GM23338 (cell line): ENCODE measurements at regions not wholly inside any gene's neighbourhood (a gene's known extent, or its start where the extent isn't known, plus 50 kb on each side); places are given as distances from the start of the nearest gene placed in this dataset.

Experiments used
- CREB1 ChIP-seq: fragments of 250-450 bp; sonication (Bioruptor Pico); IDR thresholded peaks from 2 replicates; pipeline ENCODE4 v1.5.0; 2020; ENCODE audit warnings: low read depth, mild to moderate bottlenecking, moderate library complexity
- EZH2 ChIP-seq: fragments of 200-600 bp; sonication (generic); IDR thresholded peaks from one replicate; pipeline ENCODE4 v1.8.0; 2017; ENCODE audit warnings: antibody characterized with exemption, mild to moderate bottlenecking, low read depth; ENCODE audit not compliant: unreplicated experiment
- EZH2phosphoT487 ChIP-seq: fragments of 200-600 bp; sonication (generic); IDR thresholded peaks from one replicate; pipeline ENCODE4 v1.8.1; 2018; ENCODE audit warnings: antibody characterized with exemption; ENCODE audit not compliant: unreplicated experiment
- JUNB ChIP-seq: IDR thresholded peaks from one replicate; pipeline ENCODE4 v1.6.1; 2016; ENCODE audit warnings: antibody characterized with exemption; ENCODE audit not compliant: unreplicated experiment
- NANOG ChIP-seq: IDR thresholded peaks from 2 replicates; pipeline ENCODE4 v1.6.1; 2016; ENCODE audit warnings: antibody characterized with exemption, borderline replicate concordance
- POLR2AphosphoS5 ChIP-seq: IDR thresholded peaks from 2 replicates; pipeline ENCODE4 v1.6.1; 2016; ENCODE audit warnings: antibody characterized with exemption, low read depth
- TF ChIP-seq, protein P1 (sequence below), 2 experiments: fragments of 200-600 bp in 1 of 2; sonication (generic) in 1 of 2; conservative IDR thresholded peaks; 2 replicates each; pipeline versions ENCODE4 v1.5.1 to v1.6.1; 2016 to 2017; ENCODE audit warnings: antibody characterized with exemption in 2 of 2, low read depth in 2 of 2, mild to moderate bottlenecking in 2 of 2, moderate library complexity in 1 of 2
- TF ChIP-seq, protein P2 (sequence below): IDR thresholded peaks from one replicate; pipeline ENCODE4 v1.6.1; 2018; ENCODE audit warnings: antibody characterized with exemption; ENCODE audit not compliant: unreplicated experiment

DNA sequence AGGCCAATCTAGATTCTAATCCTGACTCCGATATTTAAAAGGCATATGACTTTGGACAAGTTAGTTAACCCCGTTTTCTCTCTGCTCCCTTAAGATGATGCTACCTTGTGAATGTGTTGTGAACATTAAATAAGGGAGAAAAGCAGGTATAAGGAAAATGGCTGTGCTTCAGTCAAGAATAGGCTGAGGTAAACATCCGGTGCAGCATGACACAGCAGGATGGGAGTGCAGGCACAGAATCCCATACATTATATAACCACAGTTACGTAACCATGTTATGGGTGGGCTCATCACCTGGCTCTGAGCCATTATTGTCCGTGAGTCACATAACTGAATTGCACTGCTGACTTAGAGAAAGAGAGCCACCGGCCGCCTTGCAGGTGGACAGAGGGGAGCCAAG is 382.2 kb upstream of the ANO5 start:
- TF ChIP-seq EZH2 (no peak), EZH2phosphoT487 (no peak), NANOG (no peak), POLR2AphosphoS5 (no peak), CREB1 (CRISPR knock-in tag) (no peak), JUNB (no peak)
- TF ChIP-seq, protein P1, sequence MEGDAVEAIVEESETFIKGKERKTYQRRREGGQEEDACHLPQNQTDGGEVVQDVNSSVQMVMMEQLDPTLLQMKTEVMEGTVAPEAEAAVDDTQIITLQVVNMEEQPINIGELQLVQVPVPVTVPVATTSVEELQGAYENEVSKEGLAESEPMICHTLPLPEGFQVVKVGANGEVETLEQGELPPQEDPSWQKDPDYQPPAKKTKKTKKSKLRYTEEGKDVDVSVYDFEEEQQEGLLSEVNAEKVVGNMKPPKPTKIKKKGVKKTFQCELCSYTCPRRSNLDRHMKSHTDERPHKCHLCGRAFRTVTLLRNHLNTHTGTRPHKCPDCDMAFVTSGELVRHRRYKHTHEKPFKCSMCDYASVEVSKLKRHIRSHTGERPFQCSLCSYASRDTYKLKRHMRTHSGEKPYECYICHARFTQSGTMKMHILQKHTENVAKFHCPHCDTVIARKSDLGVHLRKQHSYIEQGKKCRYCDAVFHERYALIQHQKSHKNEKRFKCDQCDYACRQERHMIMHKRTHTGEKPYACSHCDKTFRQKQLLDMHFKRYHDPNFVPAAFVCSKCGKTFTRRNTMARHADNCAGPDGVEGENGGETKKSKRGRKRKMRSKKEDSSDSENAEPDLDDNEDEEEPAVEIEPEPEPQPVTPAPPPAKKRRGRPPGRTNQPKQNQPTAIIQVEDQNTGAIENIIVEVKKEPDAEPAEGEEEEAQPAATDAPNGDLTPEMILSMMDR (conservative IDR thresholded peaks at IDR 0.05; ENCODE audit: low read depth in 2 of 2), result no peak
- TF ChIP-seq, protein P2, sequence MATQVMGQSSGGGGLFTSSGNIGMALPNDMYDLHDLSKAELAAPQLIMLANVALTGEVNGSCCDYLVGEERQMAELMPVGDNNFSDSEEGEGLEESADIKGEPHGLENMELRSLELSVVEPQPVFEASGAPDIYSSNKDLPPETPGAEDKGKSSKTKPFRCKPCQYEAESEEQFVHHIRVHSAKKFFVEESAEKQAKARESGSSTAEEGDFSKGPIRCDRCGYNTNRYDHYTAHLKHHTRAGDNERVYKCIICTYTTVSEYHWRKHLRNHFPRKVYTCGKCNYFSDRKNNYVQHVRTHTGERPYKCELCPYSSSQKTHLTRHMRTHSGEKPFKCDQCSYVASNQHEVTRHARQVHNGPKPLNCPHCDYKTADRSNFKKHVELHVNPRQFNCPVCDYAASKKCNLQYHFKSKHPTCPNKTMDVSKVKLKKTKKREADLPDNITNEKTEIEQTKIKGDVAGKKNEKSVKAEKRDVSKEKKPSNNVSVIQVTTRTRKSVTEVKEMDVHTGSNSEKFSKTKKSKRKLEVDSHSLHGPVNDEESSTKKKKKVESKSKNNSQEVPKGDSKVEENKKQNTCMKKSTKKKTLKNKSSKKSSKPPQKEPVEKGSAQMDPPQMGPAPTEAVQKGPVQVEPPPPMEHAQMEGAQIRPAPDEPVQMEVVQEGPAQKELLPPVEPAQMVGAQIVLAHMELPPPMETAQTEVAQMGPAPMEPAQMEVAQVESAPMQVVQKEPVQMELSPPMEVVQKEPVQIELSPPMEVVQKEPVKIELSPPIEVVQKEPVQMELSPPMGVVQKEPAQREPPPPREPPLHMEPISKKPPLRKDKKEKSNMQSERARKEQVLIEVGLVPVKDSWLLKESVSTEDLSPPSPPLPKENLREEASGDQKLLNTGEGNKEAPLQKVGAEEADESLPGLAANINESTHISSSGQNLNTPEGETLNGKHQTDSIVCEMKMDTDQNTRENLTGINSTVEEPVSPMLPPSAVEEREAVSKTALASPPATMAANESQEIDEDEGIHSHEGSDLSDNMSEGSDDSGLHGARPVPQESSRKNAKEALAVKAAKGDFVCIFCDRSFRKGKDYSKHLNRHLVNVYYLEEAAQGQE, result no peak
